ENCODE measurements at regions not wholly inside any gene's neighbourhood (a gene's known extent, or its start where the extent isn't known, plus 50 kb on each side); places are given as distances from the start of the nearest gene placed in this dataset.
A peak's percentile ranks its signal among the peaks of the same experiment; 100 is the strongest.

DNA sequence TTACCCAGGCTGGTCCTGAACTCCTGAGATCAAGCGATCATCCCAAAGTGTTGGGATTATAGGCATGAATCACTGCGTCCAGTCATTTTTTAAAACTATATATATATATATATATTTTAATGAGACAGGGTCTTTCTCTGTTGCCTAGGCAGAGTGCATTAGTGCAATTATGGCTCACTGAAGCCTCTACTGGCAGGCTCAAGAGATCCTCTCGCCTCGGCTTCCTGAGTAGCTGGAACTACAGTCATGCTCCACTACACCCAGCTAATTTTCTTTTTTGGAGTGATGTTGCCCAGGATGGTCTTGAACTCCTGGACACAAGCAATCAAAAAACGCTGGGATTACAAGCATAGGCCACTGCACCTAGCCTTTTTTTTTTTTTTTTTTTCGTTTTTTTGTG, 55.3 kb upstream of the KAT6B start:
- no peaks in the 10 kb centered on the region for H3K27me3 ChIP-seq
- H3K4me1 ChIP-seq, result no peaks in the 10 kb centered on the region
- no peaks in the 10 kb centered on the region for H3K36me3 ChIP-seq
- no peaks in the 10 kb centered on the region for H3K9me3 ChIP-seq
- intact Hi-C loops (cut with DNase I), result no loop called here
- 59% methylated on average over 6 of the region's 6 CpGs for WGBS, 2 donors
- TF ChIP-seq, protein P1, sequence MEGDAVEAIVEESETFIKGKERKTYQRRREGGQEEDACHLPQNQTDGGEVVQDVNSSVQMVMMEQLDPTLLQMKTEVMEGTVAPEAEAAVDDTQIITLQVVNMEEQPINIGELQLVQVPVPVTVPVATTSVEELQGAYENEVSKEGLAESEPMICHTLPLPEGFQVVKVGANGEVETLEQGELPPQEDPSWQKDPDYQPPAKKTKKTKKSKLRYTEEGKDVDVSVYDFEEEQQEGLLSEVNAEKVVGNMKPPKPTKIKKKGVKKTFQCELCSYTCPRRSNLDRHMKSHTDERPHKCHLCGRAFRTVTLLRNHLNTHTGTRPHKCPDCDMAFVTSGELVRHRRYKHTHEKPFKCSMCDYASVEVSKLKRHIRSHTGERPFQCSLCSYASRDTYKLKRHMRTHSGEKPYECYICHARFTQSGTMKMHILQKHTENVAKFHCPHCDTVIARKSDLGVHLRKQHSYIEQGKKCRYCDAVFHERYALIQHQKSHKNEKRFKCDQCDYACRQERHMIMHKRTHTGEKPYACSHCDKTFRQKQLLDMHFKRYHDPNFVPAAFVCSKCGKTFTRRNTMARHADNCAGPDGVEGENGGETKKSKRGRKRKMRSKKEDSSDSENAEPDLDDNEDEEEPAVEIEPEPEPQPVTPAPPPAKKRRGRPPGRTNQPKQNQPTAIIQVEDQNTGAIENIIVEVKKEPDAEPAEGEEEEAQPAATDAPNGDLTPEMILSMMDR (IDR thresholded peaks at IDR 0.05), result peak in 1 of 6 experiments; percentile 13
- no peak for TF ChIP-seq POLR2A (IDR thresholded peaks at IDR 0.05)
- H3K4me3 ChIP-seq (replicated peaks in 1 of 3), result no peak overlapping the region
- H3K27ac ChIP-seq, result no peak overlapping the region
- DNase-seq, result peak; percentile 17 to 24

DNA sequence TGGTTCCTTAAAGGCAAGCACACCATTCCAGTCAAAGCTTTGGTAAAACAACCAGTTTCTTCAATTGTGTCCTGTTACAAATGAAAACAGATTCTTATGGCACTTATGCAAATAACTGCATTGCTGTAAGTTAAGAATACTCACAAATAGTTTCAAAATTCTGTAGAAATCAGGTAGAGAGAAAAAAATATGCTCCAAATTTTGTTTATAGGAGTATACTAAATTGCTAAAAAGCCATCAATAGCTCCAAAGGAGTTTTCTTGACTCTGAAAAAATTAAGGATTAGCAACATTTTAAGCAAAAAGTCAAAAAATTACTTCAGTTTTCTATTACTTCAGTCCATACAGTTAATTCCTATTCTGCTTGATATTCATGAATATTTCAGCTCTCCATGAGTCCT, 51.3 kb upstream of the KAT6B start:
- no peaks in the 10 kb centered on the region for H3K9me3 ChIP-seq
- intact Hi-C loops (cut with DNase I), result no loop called here
- H3K27me3 ChIP-seq, result no peaks in the 10 kb centered on the region
- no peak for TF ChIP-seq POLR2A (IDR thresholded peaks at IDR 0.05)
- TF ChIP-seq, protein P1 (IDR thresholded peaks at IDR 0.05), result no peak
- no peaks in the 10 kb centered on the region for H3K4me1 ChIP-seq
- H3K36me3 ChIP-seq, result no peaks in the 10 kb centered on the region
- H3K27ac ChIP-seq, result no peak overlapping the region
- no peak for DNase-seq
- no peak overlapping the region for H3K4me3 ChIP-seq (replicated peaks in 1 of 3)

Data from thyroid gland (tissue), 4 donors.